Liver (tissue), 3 donors: ENCODE measurements at regions not wholly inside any gene's neighbourhood (a gene's known extent, or its start where the extent isn't known, plus 50 kb on each side); places are given as distances from the start of the nearest gene placed in this dataset.

Experiments
- CTCF ChIP-seq: fragments of 150-350 bp; IDR thresholded peaks from 2 replicates; pipeline ENCODE4 v1.5.1; 2017; ENCODE audit warnings: improper control_type of control experiment, low read depth, low read length; ENCODE audit not compliant: missing input control
- HNF4G ChIP-seq: IDR thresholded peaks from 2 replicates; pipeline ENCODE4 v1.6.1; 2016; ENCODE audit warnings: antibody characterized with exemption
- JUND ChIP-seq, 2 donors: IDR thresholded peaks; 2 replicates each; pipeline ENCODE4 v1.6.1; 2016; ENCODE audit warnings: antibody characterized with exemption in 2 of 2
- MAX ChIP-seq: IDR thresholded peaks from 2 replicates; pipeline ENCODE4 v1.6.1; 2016; ENCODE audit warnings: antibody characterized with exemption
- RAD21 ChIP-seq, 2 donors: IDR thresholded peaks; 2 replicates each; pipeline ENCODE4 v1.6.1; 2016; ENCODE audit warnings: antibody characterized with exemption in 2 of 2, mild to moderate bottlenecking in 2 of 2
- RXRA ChIP-seq, 2 donors: IDR thresholded peaks; 2 replicates each; pipeline ENCODE4 v1.6.1; 2017 to 2018; ENCODE audit warnings: antibody characterized with exemption in 2 of 2, mild to moderate bottlenecking in 1 of 2
- TAF1 ChIP-seq: conservative IDR thresholded peaks from 2 replicates; pipeline ENCODE4 v1.6.1; 2016; ENCODE audit warnings: antibody characterized with exemption, mild to moderate bottlenecking
- YY1 ChIP-seq: IDR thresholded peaks from 2 replicates; pipeline ENCODE4 v1.6.1; 2016; ENCODE audit warnings: antibody characterized with exemption, mild to moderate bottlenecking
- ZBTB33 ChIP-seq: IDR thresholded peaks from 2 replicates; pipeline ENCODE4 v1.6.1; 2016; ENCODE audit warnings: antibody characterized with exemption
- TF ChIP-seq, protein P1 (sequence below): IDR thresholded peaks from 2 replicates; pipeline ENCODE4 v1.6.1; 2016; ENCODE audit warnings: antibody characterized with exemption, mild to moderate bottlenecking
- donor health status: healthy.
- donor health status: healthy.

GRCh38 chr4:81552086-81552485 lies 80.4 kb upstream of the RASGEF1B start:
- TF ChIP-seq CTCF = no peak
- no peak for TF ChIP-seq MAX
- TF ChIP-seq RXRA (IDR thresholded peaks at IDR 0.05) = peak; percentile 29 to 37
- no peak for TF ChIP-seq ZBTB33
- no peak for TF ChIP-seq RAD21 (IDR thresholded peaks at IDR 0.05)
- no peak for TF ChIP-seq YY1
- no peak for TF ChIP-seq JUND (IDR thresholded peaks at IDR 0.05)
- TF ChIP-seq, protein P1, sequence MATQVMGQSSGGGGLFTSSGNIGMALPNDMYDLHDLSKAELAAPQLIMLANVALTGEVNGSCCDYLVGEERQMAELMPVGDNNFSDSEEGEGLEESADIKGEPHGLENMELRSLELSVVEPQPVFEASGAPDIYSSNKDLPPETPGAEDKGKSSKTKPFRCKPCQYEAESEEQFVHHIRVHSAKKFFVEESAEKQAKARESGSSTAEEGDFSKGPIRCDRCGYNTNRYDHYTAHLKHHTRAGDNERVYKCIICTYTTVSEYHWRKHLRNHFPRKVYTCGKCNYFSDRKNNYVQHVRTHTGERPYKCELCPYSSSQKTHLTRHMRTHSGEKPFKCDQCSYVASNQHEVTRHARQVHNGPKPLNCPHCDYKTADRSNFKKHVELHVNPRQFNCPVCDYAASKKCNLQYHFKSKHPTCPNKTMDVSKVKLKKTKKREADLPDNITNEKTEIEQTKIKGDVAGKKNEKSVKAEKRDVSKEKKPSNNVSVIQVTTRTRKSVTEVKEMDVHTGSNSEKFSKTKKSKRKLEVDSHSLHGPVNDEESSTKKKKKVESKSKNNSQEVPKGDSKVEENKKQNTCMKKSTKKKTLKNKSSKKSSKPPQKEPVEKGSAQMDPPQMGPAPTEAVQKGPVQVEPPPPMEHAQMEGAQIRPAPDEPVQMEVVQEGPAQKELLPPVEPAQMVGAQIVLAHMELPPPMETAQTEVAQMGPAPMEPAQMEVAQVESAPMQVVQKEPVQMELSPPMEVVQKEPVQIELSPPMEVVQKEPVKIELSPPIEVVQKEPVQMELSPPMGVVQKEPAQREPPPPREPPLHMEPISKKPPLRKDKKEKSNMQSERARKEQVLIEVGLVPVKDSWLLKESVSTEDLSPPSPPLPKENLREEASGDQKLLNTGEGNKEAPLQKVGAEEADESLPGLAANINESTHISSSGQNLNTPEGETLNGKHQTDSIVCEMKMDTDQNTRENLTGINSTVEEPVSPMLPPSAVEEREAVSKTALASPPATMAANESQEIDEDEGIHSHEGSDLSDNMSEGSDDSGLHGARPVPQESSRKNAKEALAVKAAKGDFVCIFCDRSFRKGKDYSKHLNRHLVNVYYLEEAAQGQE = no peak
- TF ChIP-seq HNF4G = no peak
- TF ChIP-seq TAF1 = no peak
